AG04449 (cell line): ENCODE measurements at regions not wholly inside any gene's neighbourhood (a gene's known extent, or its start where the extent isn't known, plus 50 kb on each side); places are given as distances from the start of the nearest gene placed in this dataset.

Experiments used
- CTCF ChIA-PET: fragments of 350-600 bp; formaldehyde crosslinking; extraction: SDS; loops from one replicate; lab custom pipeline; 2021; ENCODE audit warnings: antibody characterized with exemption; lab: Yijun Ruan, JAX
- POLR2A ChIA-PET: fragments of 400-600, 350-600 bp; formaldehyde crosslinking; extraction: SDS; loops from one replicate; lab custom pipeline; 2020; ENCODE audit warnings: antibody characterized with exemption, inconsistent platforms; lab: Yijun Ruan, JAX
- DNase-seq: peaks from one replicate; pipeline ENCODE4 v3.0.0-alpha.2; 2010; ENCODE audit warnings: low read depth, low spot score
- H3K4me3 ChIP-seq: 2 replicates; pipeline ENCODE4 v1.5.1; 2011; ENCODE audit warnings: low read depth, mild to moderate bottlenecking, control low read depth, low read length
- CTCF ChIP-seq: IDR thresholded peaks from one replicate; pipeline ENCODE4 v1.5.1; 2011; ENCODE audit warnings: mild to moderate bottlenecking, moderate library complexity, low read length, control low read depth, inconsistent platforms; ENCODE audit not compliant: insufficient read depth; ENCODE audit errors: missing control alignments

DNA sequence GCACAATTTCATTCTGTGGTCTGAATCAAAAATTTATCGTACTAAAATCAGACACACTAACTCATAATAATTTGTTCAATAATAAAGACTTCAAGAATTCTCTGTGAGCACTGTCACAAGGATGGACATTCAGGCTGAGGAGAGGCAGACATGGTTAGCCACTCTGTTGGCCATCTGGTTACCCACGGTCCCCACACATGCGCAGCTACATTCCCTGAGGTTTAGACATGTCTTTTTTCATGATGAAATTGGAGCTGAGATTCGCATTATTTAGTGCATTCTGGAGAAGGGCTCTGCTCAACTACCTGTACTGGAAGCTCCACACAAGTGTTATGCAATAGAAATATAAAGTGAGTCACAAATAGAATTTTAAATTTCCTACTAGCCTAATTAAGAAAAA is 156.9 kb downstream of the SUCNR1 start:
- no peak overlapping the region for H3K4me3 ChIP-seq
- no peak for TF ChIP-seq CTCF
- no peak for DNase-seq
- CTCF ChIA-PET, result interaction anchor here (0.8 to 1.1 kb wide), 3 partner anchors 11 to 345 kb away, joined by 3 read pairs; no protein-coding TSS in a partner anchor
- POLR2A ChIA-PET, result no interaction called here

DNA sequence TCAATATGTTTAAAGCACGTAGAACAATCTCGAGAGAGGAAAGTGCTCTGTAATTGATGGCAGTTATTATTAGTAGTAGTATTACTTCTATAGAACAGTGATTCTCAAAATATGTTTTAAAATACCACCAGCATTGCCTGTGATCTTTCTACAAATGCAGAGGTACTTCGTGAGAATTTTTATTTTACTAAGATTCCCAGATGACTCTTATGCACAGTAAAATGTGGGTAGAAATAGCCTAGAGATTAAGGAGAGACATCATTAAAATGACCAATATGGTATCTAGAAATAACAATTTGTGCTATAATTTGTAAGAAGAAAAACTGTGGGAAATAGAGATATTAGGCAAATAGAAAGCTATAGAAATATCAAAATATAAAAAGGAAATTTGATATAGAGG is 157.9 kb downstream of the SUCNR1 start:
- H3K4me3 ChIP-seq, result no peak overlapping the region
- ChIA-PET POLR2A (interaction anchor here (0.6 kb wide), 1 partner anchor 25 kb away, joined by 3 read pairs; no protein-coding TSS in a partner anchor), CTCF (no interaction called here)
- no peak for DNase-seq
- no peak for TF ChIP-seq CTCF

DNA sequence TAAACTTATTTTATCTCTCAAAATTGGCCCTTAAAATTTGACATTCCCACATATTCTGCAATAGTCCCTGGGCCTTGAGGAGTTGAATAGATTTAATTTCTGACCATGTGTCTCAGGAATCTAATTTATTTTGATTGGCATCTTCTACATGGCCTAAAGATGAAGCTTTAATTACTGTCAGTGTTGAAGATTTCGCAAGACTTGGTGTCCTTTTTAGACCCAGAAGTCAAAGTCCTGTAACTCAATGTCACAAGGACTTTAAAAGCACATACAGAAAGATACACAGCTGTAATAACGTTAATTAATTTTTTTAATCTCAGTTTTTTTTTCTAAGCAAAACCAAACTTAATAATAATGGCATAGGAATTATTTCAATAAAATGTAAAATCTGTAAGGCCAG is 163.9 kb downstream of the SUCNR1 start:
- CTCF ChIA-PET, result no interaction called here
- TF ChIP-seq CTCF, result no peak
- no peak overlapping the region for H3K4me3 ChIP-seq
- POLR2A ChIA-PET, result no interaction called here
- DNase-seq, result no peak

- DNase-seq, result no peak
- H3K4me3 ChIP-seq, result no peak overlapping the region
- POLR2A ChIA-PET, result no interaction called here
- CTCF ChIA-PET, result interaction anchor here (1.4 kb wide), 1 partner anchor 12 kb away, joined by 3 read pairs; no protein-coding TSS in a partner anchor
- no peak for TF ChIP-seq CTCF
Observed at GRCh38 chr3:152037953-152038352, 164.5 kb downstream of the SUCNR1 start.

- TF ChIP-seq CTCF, result no peak
- DNase-seq, result no peak
- POLR2A ChIA-PET, result no interaction called here
- CTCF ChIA-PET, result interaction anchor here (0.6 to 1.4 kb wide), 2 partner anchors 12 to 29 kb away, joined by 3 read pairs; no protein-coding TSS in a partner anchor
- no peak overlapping the region for H3K4me3 ChIP-seq
Observed at GRCh38 chr3:152038490-152038889, 165.0 kb downstream of the SUCNR1 start.

DNA sequence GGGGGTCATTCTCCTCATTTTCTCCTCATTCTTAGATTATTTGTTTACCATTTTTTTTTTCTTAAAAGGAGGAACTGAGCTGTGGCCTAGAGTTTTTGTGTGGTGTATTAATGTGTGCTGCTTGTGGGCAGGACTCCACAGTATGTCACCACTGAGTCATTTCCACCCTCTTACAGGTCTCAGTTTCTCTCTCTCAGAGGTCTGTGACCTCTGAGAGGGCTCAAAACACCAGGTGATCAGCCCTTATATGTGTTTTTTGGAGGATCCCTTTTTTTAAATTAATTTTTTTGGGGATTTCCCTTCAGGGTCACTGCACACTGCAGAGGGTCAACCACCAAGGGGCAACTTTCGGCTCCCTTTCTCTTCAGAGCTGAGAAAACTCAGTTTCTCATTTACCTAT is 166.4 kb downstream of the SUCNR1 start:
- CTCF ChIA-PET, result no interaction called here
- no peak overlapping the region for H3K4me3 ChIP-seq
- no peak for DNase-seq
- TF ChIP-seq CTCF, result no peak
- POLR2A ChIA-PET, result no interaction called here
